Lung microvascular endothelial cell (primary cell): ENCODE measurements at regions not wholly inside any gene's neighbourhood (a gene's known extent, or its start where the extent isn't known, plus 50 kb on each side); places are given as distances from the start of the nearest gene placed in this dataset.
"Not testable (repeated sequence)": the region's sequence is repeated elsewhere in the genome, so short reads cannot be mapped to it uniquely, and the experiment has no call there.

Source experiments
- DNase-seq, 2 donors: peaks; one replicate each; pipeline versions ENCODE4 v3.0.0 to v3.0.0-alpha.2; 2010; ENCODE audit warnings: low read depth in 2 of 2

- no peak for DNase-seq
These were observed 122.3 kb downstream of the HAUS1 start for GRCh38 chr18:46226461-46226860.

GRCh38 chr18:46229641-46230040, 125.5 kb downstream of the HAUS1 start:
- DNase-seq, result not testable (repeated sequence)

- DNase-seq, result no peak
These were observed 132.0 kb downstream of the HAUS1 start for GRCh38 chr18:46236156-46236555.

GRCh38 chr18:46237891-46238290, 133.7 kb downstream of the HAUS1 start:
- DNase-seq, result no peak

GRCh38 chr18:46239549-46239948, 135.4 kb downstream of the HAUS1 start:
- DNase-seq, result no peak

- DNase-seq, result no peak
These were observed 135.8 kb downstream of the HAUS1 start for GRCh38 chr18:46239998-46240397.

GRCh38 chr18:46241393-46241792, 137.2 kb downstream of the HAUS1 start:
- not testable (repeated sequence) for DNase-seq

GRCh38 chr18:46242183-46242582, 138.0 kb downstream of the HAUS1 start:
- no peak for DNase-seq

- no peak for DNase-seq
These were observed 138.9 kb downstream of the HAUS1 start for GRCh38 chr18:46243095-46243494.

- DNase-seq, result no peak
These were observed 139.5 kb downstream of the HAUS1 start for GRCh38 chr18:46243673-46244072.

GRCh38 chr18:46246101-46246500, 141.9 kb downstream of the HAUS1 start:
- no peak for DNase-seq

GRCh38 chr18:46247942-46248341, 143.8 kb downstream of the HAUS1 start:
- DNase-seq, result no peak

GRCh38 chr18:46250084-46250811, 146.1 kb downstream of the HAUS1 start:
- peak; percentile 64 to 90 for DNase-seq

GRCh38 chr18:46250812-46251173, 146.6 kb downstream of the HAUS1 start:
- DNase-seq, result no peak

GRCh38 chr18:46252759-46253158, 148.6 kb downstream of the HAUS1 start:
- DNase-seq, result no peak

- peak in 1 of 2 donors; percentile 26 for DNase-seq
These were observed 149.3 kb downstream of the HAUS1 start for GRCh38 chr18:46253498-46253897.

- DNase-seq, result no peak
These were observed 151.9 kb downstream of the HAUS1 start for GRCh38 chr18:46256078-46256477.

- DNase-seq, result no peak
These were observed 153.2 kb downstream of the HAUS1 start for GRCh38 chr18:46257366-46257765.

- DNase-seq, result no peak
These were observed 156.1 kb downstream of the HAUS1 start for GRCh38 chr18:46260016-46260878.

GRCh38 chr18:46260879-46261143, 156.6 kb downstream of the HAUS1 start:
- DNase-seq, result no peak

- DNase-seq, result no peak
These were observed 157.6 kb downstream of the HAUS1 start for GRCh38 chr18:46261799-46262198.

GRCh38 chr18:46262856-46263255, 158.7 kb downstream of the HAUS1 start:
- peak in 1 of 2 donors; percentile 62 for DNase-seq

- DNase-seq, result peak; percentile 46 to 79
These were observed 160.1 kb downstream of the HAUS1 start for GRCh38 chr18:46264255-46264654.
